ENCODE measurements at regions not wholly inside any gene's neighbourhood (a gene's known extent, or its start where the extent isn't known, plus 50 kb on each side); places are given as distances from the start of the nearest gene placed in this dataset.

DNA sequence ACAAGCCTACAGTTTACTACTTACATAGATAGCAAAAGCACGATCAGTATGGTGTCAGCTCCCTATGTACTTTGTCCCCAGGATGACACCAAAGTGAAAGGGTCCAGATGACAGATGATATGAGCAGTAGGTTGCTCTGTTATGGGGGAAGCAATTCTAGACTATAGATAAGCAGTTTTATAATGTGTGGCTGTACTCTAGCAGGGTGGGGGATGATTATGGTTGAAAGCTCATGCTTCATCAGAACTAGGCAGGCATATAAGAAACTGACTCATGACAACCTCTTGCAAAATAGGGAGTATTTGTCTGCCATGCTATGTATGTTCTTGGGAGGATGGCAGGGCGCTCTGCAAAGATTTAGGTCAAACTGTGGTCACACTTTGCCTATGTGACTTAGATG lies 158.2 kb upstream of the ZBED5 start:
- TF ChIP-seq POLR2A (IDR thresholded peaks at IDR 0.05; ENCODE audit: control extremely low read depth in 1 of 2, low read depth in 2 of 2, low read length in 2 of 2) (no peak), POLR2AphosphoS5 (IDR thresholded peaks at IDR 0.05; ENCODE audit: low read depth, low read length) (no peak), CTCF (IDR thresholded peaks at IDR 0.05; ENCODE audit: control extremely low read depth in 1 of 3, insufficient read depth in 1 of 3, low read depth in 1 of 3, low read length in 3 of 3) (no peak), ZNF274 (IDR thresholded peaks at IDR 0.05; ENCODE audit: borderline replicate concordance, extremely low read depth, low read length) (no peak), USF2 (IDR thresholded peaks at IDR 0.05; ENCODE audit: low read length) (no peak), TAF1 (IDR thresholded peaks at IDR 0.05; ENCODE audit: low read depth, low read length) (no peak), EP300 (IDR thresholded peaks at IDR 0.05; ENCODE audit: borderline replicate concordance in 1 of 2, low read depth in 2 of 2, low read length in 2 of 2) (no peak)

Measured in H1 (cell line).